ENCODE measurements at regions not wholly inside any gene's neighbourhood (a gene's known extent, or its start where the extent isn't known, plus 50 kb on each side); places are given as distances from the start of the nearest gene placed in this dataset.

- H3K4me1 ChIP-seq (ENCODE audit: insufficient read depth, low read length) = no peaks in the 10 kb centered on the region
- no peaks in the 10 kb centered on the region for H3K27me3 ChIP-seq (ENCODE audit: insufficient read depth, low read length)
- no peaks in the 10 kb centered on the region for H3K27me3 Mint-ChIP-seq
- no peak overlapping the region for H3K4me3 Mint-ChIP-seq
- H3K4me3 ChIP-seq (ENCODE audit: low read length in 2 of 2) = no peak overlapping the region
- ChIA-PET POLR2A (ENCODE audit: partially characterized antibody) (interaction anchor here (1.1 kb wide), 1 partner anchor 75 kb away, joined by 4 read pairs; no protein-coding TSS in a partner anchor), CTCF (ENCODE audit: partially characterized antibody) (interaction anchor here (1.0 to 5.9 kb wide), 5 partner anchors 76 to 428 kb away, joined by 3 to 178 read pairs (median 5); no protein-coding TSS in a partner anchor)
- intact Hi-C loops (cut with micrococcal nuclease) = no loop called here
- no peaks in the 10 kb centered on the region for H3K36me3 ChIP-seq (ENCODE audit: insufficient read depth, low read length)
- H3K27ac ChIP-seq (ENCODE audit: low read depth, low read length) = no peak overlapping the region
- DNase-seq = no peak
- H3K4me1 Mint-ChIP-seq = peaks cover 0 to 1% (median 0%) of the 10 kb centered on the region in 4 donors
- H3K36me3 Mint-ChIP-seq = peaks cover 2% of the 10 kb centered on the region in 2 donors
- H3K9me3 Mint-ChIP-seq = no peaks in the 10 kb centered on the region
- no peaks in the 10 kb centered on the region for H3K9me3 ChIP-seq (ENCODE audit: control insufficient read depth in 1 of 2, low read length in 2 of 2)
- H3K27ac Mint-ChIP-seq = no peak overlapping the region
Observed at GRCh38 chr2:177338177-177338721, 54.3 kb upstream of the AGPS start.

- no peak for DNase-seq
- CTCF ChIA-PET (ENCODE audit: partially characterized antibody) = interaction anchor here (1.4 to 5.9 kb wide), 2 partner anchors 74 to 192 kb away, joined by 3 to 87 read pairs; no protein-coding TSS in a partner anchor
- Mint-ChIP-seq H3K4me3 (no peak overlapping the region), H3K27ac (no peak overlapping the region), H3K27me3 (no peaks in the 10 kb centered on the region), H3K9me3 (no peaks in the 10 kb centered on the region), H3K36me3 (peaks cover 0 to 2% of the 10 kb centered on the region in 2 donors), H3K4me1 (no peaks in the 10 kb centered on the region)
- no peak overlapping the region for H3K4me3 ChIP-seq (ENCODE audit: low read length in 2 of 2)
- no peaks in the 10 kb centered on the region for H3K4me1 ChIP-seq (ENCODE audit: insufficient read depth, low read length)
- H3K36me3 ChIP-seq (ENCODE audit: insufficient read depth, low read length) = no peaks in the 10 kb centered on the region
- POLR2A ChIA-PET (ENCODE audit: partially characterized antibody) = interaction anchor here (1.1 kb wide), 1 partner anchor 52 kb away, joined by 3 read pairs; the partner anchor contains the start of gene AGPS
- intact Hi-C loops (cut with micrococcal nuclease) = no loop called here
- H3K27me3 ChIP-seq (ENCODE audit: insufficient read depth, low read length) = no peaks in the 10 kb centered on the region
- no peak overlapping the region for H3K27ac ChIP-seq (ENCODE audit: low read depth, low read length)
- no peaks in the 10 kb centered on the region for H3K9me3 ChIP-seq (ENCODE audit: control insufficient read depth in 1 of 2, low read length in 2 of 2)
Observed at GRCh38 chr2:177340158-177340557, 52.4 kb upstream of the AGPS start.

- Histone ChIP-seq H3K27me3 (ENCODE audit: insufficient read depth, low read length) (no peaks in the 10 kb centered on the region), H3K36me3 (ENCODE audit: insufficient read depth, low read length) (no peaks in the 10 kb centered on the region), H3K9me3 (ENCODE audit: control insufficient read depth in 1 of 2, low read length in 2 of 2) (no peaks in the 10 kb centered on the region), H3K4me3 (ENCODE audit: low read length in 2 of 2) (no peak overlapping the region), H3K4me1 (ENCODE audit: insufficient read depth, low read length) (no peaks in the 10 kb centered on the region), H3K27ac (ENCODE audit: low read depth, low read length) (no peak overlapping the region)
- CTCF ChIA-PET (ENCODE audit: partially characterized antibody) = interaction anchor here (0.8 to 1.3 kb wide), 2 partner anchors 10 to 178 kb away, joined by 3 to 4 read pairs; no protein-coding TSS in a partner anchor
- POLR2A ChIA-PET (ENCODE audit: partially characterized antibody) = no interaction called here
- Mint-ChIP-seq H3K9me3 (no peaks in the 10 kb centered on the region), H3K4me1 (no peaks in the 10 kb centered on the region), H3K27ac (no peak overlapping the region), H3K36me3 (no peaks in the 10 kb centered on the region), H3K4me3 (no peak overlapping the region), H3K27me3 (no peaks in the 10 kb centered on the region)
- no peak for DNase-seq
- intact Hi-C loops (cut with micrococcal nuclease) = no loop called here
Observed at GRCh38 chr2:177342736-177343135, 49.8 kb upstream of the AGPS start.
